Thyroid gland (tissue), 4 donors: ENCODE measurements at regions not wholly inside any gene's neighbourhood (a gene's known extent, or its start where the extent isn't known, plus 50 kb on each side); places are given as distances from the start of the nearest gene placed in this dataset.

Experiments
- POLR2A ChIP-seq, 2 donors: fragments of 450-650 bp; IDR thresholded peaks; one replicate each; pipeline ENCODE4 v1.6.1; 2017; ENCODE audit warnings: antibody characterized with exemption in 2 of 2, mild to moderate bottlenecking in 2 of 2, moderate library complexity in 1 of 2
- TF ChIP-seq, protein P1 (sequence below), 6 experiments: fragments of 200-600 bp in 3 of 6; fragments of 450-650 bp in 3 of 6; sonication (generic) in 3 of 6; IDR thresholded peaks; one replicate each; pipeline ENCODE4 v1.5.1; 2016 to 2019; ENCODE audit warnings: antibody characterized with exemption in 6 of 6, mild to moderate bottlenecking in 2 of 6, inconsistent platforms in 1 of 6, moderate library complexity in 1 of 6

DNA sequence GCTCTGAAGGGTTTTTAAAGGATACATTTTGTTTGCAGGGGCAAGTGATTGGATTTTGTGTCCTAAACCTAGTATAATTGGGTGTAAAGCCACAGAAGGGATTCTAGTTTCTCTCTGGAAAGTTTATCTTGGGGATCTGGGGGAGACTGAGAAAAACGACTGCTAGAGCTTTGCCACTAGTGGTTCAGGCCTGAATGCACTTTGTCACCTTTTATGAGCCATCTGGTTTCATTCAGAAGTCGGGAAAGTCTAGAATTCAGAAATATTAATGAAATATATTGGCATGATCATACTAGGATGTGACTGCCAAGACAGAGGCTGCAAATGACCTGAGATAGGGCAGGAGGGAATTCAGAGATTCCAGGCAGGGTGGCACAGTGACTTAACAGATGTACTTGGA lies 111.5 kb upstream of the KCNK2 start:
- TF ChIP-seq, protein P1, sequence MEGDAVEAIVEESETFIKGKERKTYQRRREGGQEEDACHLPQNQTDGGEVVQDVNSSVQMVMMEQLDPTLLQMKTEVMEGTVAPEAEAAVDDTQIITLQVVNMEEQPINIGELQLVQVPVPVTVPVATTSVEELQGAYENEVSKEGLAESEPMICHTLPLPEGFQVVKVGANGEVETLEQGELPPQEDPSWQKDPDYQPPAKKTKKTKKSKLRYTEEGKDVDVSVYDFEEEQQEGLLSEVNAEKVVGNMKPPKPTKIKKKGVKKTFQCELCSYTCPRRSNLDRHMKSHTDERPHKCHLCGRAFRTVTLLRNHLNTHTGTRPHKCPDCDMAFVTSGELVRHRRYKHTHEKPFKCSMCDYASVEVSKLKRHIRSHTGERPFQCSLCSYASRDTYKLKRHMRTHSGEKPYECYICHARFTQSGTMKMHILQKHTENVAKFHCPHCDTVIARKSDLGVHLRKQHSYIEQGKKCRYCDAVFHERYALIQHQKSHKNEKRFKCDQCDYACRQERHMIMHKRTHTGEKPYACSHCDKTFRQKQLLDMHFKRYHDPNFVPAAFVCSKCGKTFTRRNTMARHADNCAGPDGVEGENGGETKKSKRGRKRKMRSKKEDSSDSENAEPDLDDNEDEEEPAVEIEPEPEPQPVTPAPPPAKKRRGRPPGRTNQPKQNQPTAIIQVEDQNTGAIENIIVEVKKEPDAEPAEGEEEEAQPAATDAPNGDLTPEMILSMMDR (IDR thresholded peaks at IDR 0.05) = no peak
- TF ChIP-seq POLR2A (IDR thresholded peaks at IDR 0.05) = no peak
